ENCODE measurements at regions not wholly inside any gene's neighbourhood (a gene's known extent, or its start where the extent isn't known, plus 50 kb on each side); places are given as distances from the start of the nearest gene placed in this dataset.

- TF ChIP-seq CTCF (conservative IDR thresholded peaks at IDR 0.05 in 1 of 2, IDR thresholded peaks at IDR 0.05 in 1 of 2; ENCODE audit: extremely low read depth in 1 of 2, insufficient read depth in 1 of 2, low read depth in 1 of 2, low read length in 2 of 2) (no peak), EZH2 (IDR thresholded peaks at IDR 0.05; ENCODE audit: borderline replicate concordance, low read length) (no peak)
These were observed 125.9 kb upstream of the GALNT2 start for GRCh38 chr1:229941160-229941559.
